HepG2 (cell line): ENCODE measurements at regions not wholly inside any gene's neighbourhood (a gene's known extent, or its start where the extent isn't known, plus 50 kb on each side); places are given as distances from the start of the nearest gene placed in this dataset.

ENCODE experiments used
- ATAC-seq: fragments of 200-7000 bp; cut with Tn5 transposase; 3 replicates; pipeline ENCODE4 v1.9.1; 2020; ENCODE audit warnings: mild to moderate bottlenecking, moderate library complexity
- BruUV-seq: library from RNA; stranded (reverse); fragments of 400-500 nt; replicated peaks from 2 replicates; lab custom pipeline; 2021; lab: Mats Ljungman, UMichigan
- CTCF ChIA-PET: fragments of 300-600 bp; formaldehyde crosslinking; extraction: SDS; loops from one replicate; lab custom pipeline; 2021; ENCODE audit warnings: low total read pairs, inconsistent platforms, low intra/inter-chr PET ratio; lab: Yijun Ruan, JAX
- POLR2A ChIA-PET: fragments of 350-600 bp; sonication (Branson Sonifier 250); formaldehyde crosslinking; loops from one replicate; lab custom pipeline; 2020; ENCODE audit warnings: antibody characterized with exemption, inconsistent platforms; lab: Yijun Ruan, JAX
- DNase-seq: peaks from one replicate; pipeline ENCODE4 v3.0.0-alpha.2; 2015; ENCODE audit warnings: low spot score
- FAIRE-seq: peaks from 3 replicates; lab custom pipeline; 2011; peaks lifted over from hg19 to GRCh38; lab: Jason Lieb, UNC
- H2AFZ ChIP-seq: one replicate; pipeline ENCODE4 v1.6.1; 2011; ENCODE audit warnings: low read length, inconsistent platforms
- H3K27ac ChIP-seq: fragments of 300-600 bp; 3 replicates; pipeline ENCODE4 v1.8.0; 2011; ENCODE audit warnings: mixed run types, mild to moderate bottlenecking, mixed read lengths, low read length, inconsistent platforms; ENCODE audit not compliant: insufficient read depth; ENCODE audit errors: extremely low read length
- H3K27me3 ChIP-seq, 2 experiments: fragments of 200-600 bp in 1 of 2; 2 replicates in 1 of 2; 3 replicates in 1 of 2; pipeline versions ENCODE4 v1.6.0 to v1.8.0; 2011; ENCODE audit warnings: low read length in 2 of 2, mild to moderate bottlenecking in 2 of 2, moderate library complexity in 2 of 2, inconsistent platforms in 1 of 2; ENCODE audit not compliant: insufficient read depth in 2 of 2, control insufficient read depth in 1 of 2
- H3K36me3 ChIP-seq, 2 experiments: fragments of 200-600 bp in 1 of 2; replicated peaks in 1 of 2; 2 replicates in 1 of 2; 3 replicates in 1 of 2; pipeline versions ENCODE4 v1.5.1 to v1.8.0; 2011; ENCODE audit warnings: low read length in 2 of 2, inconsistent platforms in 1 of 2; ENCODE audit not compliant: insufficient read depth in 2 of 2, control insufficient read depth in 1 of 2
- H3K4me1 ChIP-seq: 2 replicates; pipeline ENCODE4 v1.5.1; 2012; ENCODE audit warnings: low read length, inconsistent platforms; ENCODE audit not compliant: insufficient read depth
- H3K4me2 ChIP-seq: 2 replicates; pipeline ENCODE4 v1.6.0; 2011; ENCODE audit warnings: low read depth, low read length, inconsistent platforms
- H3K4me3 ChIP-seq, 3 experiments: fragments of 200-600 bp in 1 of 3; sonication (generic), shearing (Covaris generic) in 1 of 3; replicated peaks in 1 of 3; 2 replicates each; pipeline ENCODE4 v1.5.1; 2011 to 2016; ENCODE audit warnings: low read length in 3 of 3, inconsistent platforms in 2 of 3, low read depth in 2 of 3, mild to moderate bottlenecking in 2 of 3, control low read depth in 1 of 3, mixed read lengths in 1 of 3; ENCODE audit not compliant: insufficient read depth in 1 of 3
- H3K79me2 ChIP-seq: one replicate; pipeline ENCODE4 v1.6.1; 2011; ENCODE audit warnings: low read length, inconsistent platforms; ENCODE audit not compliant: insufficient read depth
- H3K9ac ChIP-seq: 2 replicates; pipeline ENCODE4 v1.6.0; 2011; ENCODE audit warnings: mild to moderate bottlenecking, low read depth, low read length, inconsistent platforms; ENCODE audit not compliant: insufficient read depth
- H3K9me3 ChIP-seq: 2 replicates; pipeline ENCODE4 v1.5.1; 2012; ENCODE audit warnings: mild to moderate bottlenecking, low read length
- H4K20me1 ChIP-seq: 2 replicates; pipeline ENCODE4 v1.6.0; 2011; ENCODE audit warnings: inconsistent platforms, mild to moderate bottlenecking, low read length, moderate library complexity; ENCODE audit not compliant: insufficient read depth
- ERF ChIP-seq: IDR thresholded peaks from 2 replicates; pipeline ENCODE4 v1.6.1; 2018; ENCODE audit warnings: missing biosample characterization, missing genetic modification reagents
- FOSL2 ChIP-seq: sonication (generic); formaldehyde crosslinking; IDR thresholded peaks from 2 replicates; pipeline ENCODE4 v1.4.0; 2020; ENCODE audit warnings: missing genetic modification reagents
- GTF3A ChIP-seq: sonication (generic); formaldehyde crosslinking; conservative IDR thresholded peaks from 2 replicates; pipeline ENCODE4 v1.4.0; 2020; ENCODE audit warnings: mild to moderate bottlenecking, missing genetic modification reagents
- HNRNPH1 ChIP-seq: fragments of 200-400 bp; formaldehyde crosslinking; optimal IDR thresholded peaks from 2 replicates; pipeline ENCODE3; 2017; ENCODE audit warnings: mild to moderate bottlenecking, low read depth, low read length
- ONECUT2 ChIP-seq: sonication (generic); formaldehyde crosslinking; IDR thresholded peaks from 2 replicates; pipeline ENCODE4 v1.4.0; 2020; ENCODE audit warnings: missing genetic modification reagents
- TMF1 ChIP-seq: sonication (generic); formaldehyde crosslinking; IDR thresholded peaks from 2 replicates; pipeline ENCODE4 v1.8.1; 2022; ENCODE audit warnings: low read depth, missing genetic modification reagents
- ZBTB33 ChIP-seq: sonication (generic); formaldehyde crosslinking; IDR thresholded peaks from 2 replicates; pipeline ENCODE4 v1.4.0; 2020; ENCODE audit warnings: missing genetic modification reagents
- ZFY ChIP-seq: sonication (generic); formaldehyde crosslinking; IDR thresholded peaks from 2 replicates; pipeline ENCODE4 v1.4.0; 2020; ENCODE audit warnings: missing genetic modification reagents
- ZKSCAN5 ChIP-seq: sonication (generic); formaldehyde crosslinking; IDR thresholded peaks from 2 replicates; pipeline ENCODE4 v1.5.1; 2020; ENCODE audit warnings: mild to moderate bottlenecking, missing genetic modification reagents
- ZNF20 ChIP-seq: sonication (generic); formaldehyde crosslinking; IDR thresholded peaks from 2 replicates; pipeline ENCODE4 v1.4.0; 2020; ENCODE audit warnings: mild to moderate bottlenecking, moderate library complexity, missing genetic modification reagents
- ZNF264 ChIP-seq: sonication (generic); formaldehyde crosslinking; IDR thresholded peaks from 2 replicates; pipeline ENCODE4 v1.4.0; 2020; ENCODE audit warnings: missing genetic modification reagents
- ZNF577 ChIP-seq: sonication (generic); formaldehyde crosslinking; IDR thresholded peaks from 2 replicates; pipeline ENCODE4 v1.4.0; 2020; ENCODE audit warnings: mild to moderate bottlenecking, low read depth, missing genetic modification reagents, borderline replicate concordance
- WGBS: methylation state at CpG from one replicate; pipeline ENCODE4 v1.1.6; 2017; ENCODE audit warnings: low lambda C conversion rate; 5-methylcytosine and 5-hydroxymethylcytosine counted together
- in situ Hi-C: cut with HindIII; loops from 2 replicates; pipeline ENCODE4 v1.10.0; 2017; ENCODE audit warnings: low pct_unique_long_range_greater_than_20kb; ENCODE audit not compliant: extremely low pct_ligation_motif_present
- intact Hi-C: fragments of 100-400 bp; cut with micrococcal nuclease; formaldehyde crosslinking; loops from one replicate; pipeline ENCODE4 v1.10.0; 2022; ENCODE audit not compliant: unreplicated experiment
- TF ChIP-seq, protein P1 (sequence below): IDR thresholded peaks from 2 replicates; pipeline ENCODE4 v1.6.1; 2016; ENCODE audit warnings: low read depth
- TF ChIP-seq, protein P2 (sequence below): IDR thresholded peaks from 2 replicates; pipeline ENCODE4 v1.6.1; 2012; ENCODE audit warnings: low read length, improper control_type of control experiment
- TF ChIP-seq, protein P3 (sequence below): sonication (generic); formaldehyde crosslinking; IDR thresholded peaks from 2 replicates; pipeline ENCODE4 v1.4.0; 2020; ENCODE audit warnings: mild to moderate bottlenecking, missing genetic modification reagents

GRCh38 chr2:139228276-139228675 is 448.1 kb upstream of the NXPH2 start:
- Histone ChIP-seq H3K27me3 (no peaks in the 10 kb centered on the region), H3K27ac (no peak overlapping the region), H3K9me3 (no peaks in the 10 kb centered on the region), H3K9ac (no peak overlapping the region), H4K20me1 (no peaks in the 10 kb centered on the region), H3K4me3 (no peak overlapping the region), H3K4me2 (no peak overlapping the region), H2AFZ (no peak overlapping the region), H3K79me2 (no peaks in the 10 kb centered on the region), H3K4me1 (no peaks in the 10 kb centered on the region), H3K36me3 (no peaks in the 10 kb centered on the region)
- BruUV-seq = no TSS peak
- TF ChIP-seq ONECUT2 (CRISPR knock-in tag) (no peak), ZNF264 (CRISPR knock-in tag) (no peak), HNRNPH1 (no peak), ZNF577 (CRISPR knock-in tag) (no peak), ZFY (CRISPR knock-in tag) (no peak), ZNF20 (CRISPR knock-in tag) (no peak), TMF1 (CRISPR knock-in tag) (no peak), ZBTB33 (CRISPR knock-in tag) (no peak), ZKSCAN5 (CRISPR knock-in tag) (no peak), ERF (no peak), FOSL2 (CRISPR knock-in tag) (no peak), GTF3A (CRISPR knock-in tag) (no peak)
- TF ChIP-seq, protein P1, sequence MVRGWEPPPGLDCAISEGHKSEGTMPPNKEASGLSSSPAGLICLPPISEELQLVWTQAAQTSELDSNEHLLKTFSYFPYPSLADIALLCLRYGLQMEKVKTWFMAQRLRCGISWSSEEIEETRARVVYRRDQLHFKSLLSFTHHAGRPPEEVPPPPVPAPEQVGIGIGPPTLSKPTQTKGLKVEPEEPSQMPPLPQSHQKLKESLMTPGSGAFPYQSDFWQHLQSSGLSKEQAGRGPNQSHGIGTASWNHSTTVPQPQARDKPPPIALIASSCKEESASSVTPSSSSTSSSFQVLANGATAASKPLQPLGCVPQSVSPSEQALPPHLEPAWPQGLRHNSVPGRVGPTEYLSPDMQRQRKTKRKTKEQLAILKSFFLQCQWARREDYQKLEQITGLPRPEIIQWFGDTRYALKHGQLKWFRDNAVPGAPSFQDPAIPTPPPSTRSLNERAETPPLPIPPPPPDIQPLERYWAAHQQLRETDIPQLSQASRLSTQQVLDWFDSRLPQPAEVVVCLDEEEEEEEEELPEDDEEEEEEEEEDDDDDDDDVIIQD (CRISPR knock-in tag) = no peak
- TF ChIP-seq, protein P2, sequence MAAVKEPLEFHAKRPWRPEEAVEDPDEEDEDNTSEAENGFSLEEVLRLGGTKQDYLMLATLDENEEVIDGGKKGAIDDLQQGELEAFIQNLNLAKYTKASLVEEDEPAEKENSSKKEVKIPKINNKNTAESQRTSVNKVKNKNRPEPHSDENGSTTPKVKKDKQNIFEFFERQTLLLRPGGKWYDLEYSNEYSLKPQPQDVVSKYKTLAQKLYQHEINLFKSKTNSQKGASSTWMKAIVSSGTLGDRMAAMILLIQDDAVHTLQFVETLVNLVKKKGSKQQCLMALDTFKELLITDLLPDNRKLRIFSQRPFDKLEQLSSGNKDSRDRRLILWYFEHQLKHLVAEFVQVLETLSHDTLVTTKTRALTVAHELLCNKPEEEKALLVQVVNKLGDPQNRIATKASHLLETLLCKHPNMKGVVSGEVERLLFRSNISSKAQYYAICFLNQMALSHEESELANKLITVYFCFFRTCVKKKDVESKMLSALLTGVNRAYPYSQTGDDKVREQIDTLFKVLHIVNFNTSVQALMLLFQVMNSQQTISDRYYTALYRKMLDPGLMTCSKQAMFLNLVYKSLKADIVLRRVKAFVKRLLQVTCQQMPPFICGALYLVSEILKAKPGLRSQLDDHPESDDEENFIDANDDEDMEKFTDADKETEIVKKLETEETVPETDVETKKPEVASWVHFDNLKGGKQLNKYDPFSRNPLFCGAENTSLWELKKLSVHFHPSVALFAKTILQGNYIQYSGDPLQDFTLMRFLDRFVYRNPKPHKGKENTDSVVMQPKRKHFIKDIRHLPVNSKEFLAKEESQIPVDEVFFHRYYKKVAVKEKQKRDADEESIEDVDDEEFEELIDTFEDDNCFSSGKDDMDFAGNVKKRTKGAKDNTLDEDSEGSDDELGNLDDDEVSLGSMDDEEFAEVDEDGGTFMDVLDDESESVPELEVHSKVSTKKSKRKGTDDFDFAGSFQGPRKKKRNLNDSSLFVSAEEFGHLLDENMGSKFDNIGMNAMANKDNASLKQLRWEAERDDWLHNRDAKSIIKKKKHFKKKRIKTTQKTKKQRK = no peak
- TF ChIP-seq, protein P3, sequence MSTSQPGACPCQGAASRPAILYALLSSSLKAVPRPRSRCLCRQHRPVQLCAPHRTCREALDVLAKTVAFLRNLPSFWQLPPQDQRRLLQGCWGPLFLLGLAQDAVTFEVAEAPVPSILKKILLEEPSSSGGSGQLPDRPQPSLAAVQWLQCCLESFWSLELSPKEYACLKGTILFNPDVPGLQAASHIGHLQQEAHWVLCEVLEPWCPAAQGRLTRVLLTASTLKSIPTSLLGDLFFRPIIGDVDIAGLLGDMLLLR (CRISPR knock-in tag) = no peak
- in situ Hi-C loops = no loop called here
- FAIRE-seq (no peak), DNase-seq (no peak), ATAC-seq (no peak)
- WGBS = 7% methylated on average over 2 of the region's 2 CpGs
- CTCF ChIA-PET = no interaction called here
- POLR2A ChIA-PET = no interaction called here
- intact Hi-C loops = no loop called here
